ENCODE measurements at regions not wholly inside any gene's neighbourhood (a gene's known extent, or its start where the extent isn't known, plus 50 kb on each side); places are given as distances from the start of the nearest gene placed in this dataset.
"Not testable (repeated sequence)": the region's sequence is repeated elsewhere in the genome, so short reads cannot be mapped to it uniquely, and the experiment has no call there.

- Mint-ChIP-seq H3K36me3 (no peaks in the 10 kb centered on the region), H3K9me3 (peaks cover 0 to 2% (median 0%) of the 10 kb centered on the region in 7 donors), H3K27me3 (ENCODE audit: low read depth in 3 of 3) (peaks cover 0 to 5% (median 2%) of the 10 kb centered on the region in 3 donors), H3K27ac (no peak overlapping the region), H3K4me3 (no peak overlapping the region), H3K4me1 (no peaks in the 10 kb centered on the region)
- H3K36me3 ChIP-seq (replicated peaks in 1 of 2; ENCODE audit: control insufficient read depth in 1 of 2, insufficient read depth in 2 of 2, low read length in 2 of 2), result no peaks in the 10 kb centered on the region
- H3K79me2 ChIP-seq (ENCODE audit: insufficient read depth, low read length), result no peaks in the 10 kb centered on the region
- no peaks in the 10 kb centered on the region for H3K4me1 ChIP-seq (ENCODE audit: control insufficient read depth in 1 of 2, insufficient read depth in 2 of 2, low read length in 2 of 2)
- 93% methylated on average over 10 of the region's 13 CpGs for WGBS (ENCODE audit: insufficient coverage)
- H3K4me3 ChIP-seq (replicated peaks in 1 of 3; ENCODE audit: low read depth in 2 of 3, low read length in 3 of 3), result no peak overlapping the region
- TF ChIP-seq CTCF (IDR thresholded peaks at IDR 0.05), result no peak
- H2AFZ ChIP-seq (ENCODE audit: insufficient read depth, low read depth, low read length, poor library complexity, severe bottlenecking), result no peak overlapping the region
- no peak overlapping the region for H3K27ac ChIP-seq (ENCODE audit: low read depth in 1 of 2, low read length in 2 of 2)
- no peaks in the 10 kb centered on the region for H3K9me3 ChIP-seq (replicated peaks in 1 of 2; ENCODE audit: control insufficient read depth in 1 of 2, insufficient read depth in 1 of 2, low read length in 2 of 2)
- no peak overlapping the region for H3K4me2 ChIP-seq (replicated peaks; ENCODE audit: extremely low read depth, low read length, poor library complexity, severe bottlenecking)
- DNase-seq, result no peak
- H3K27me3 ChIP-seq (ENCODE audit: control insufficient read depth in 2 of 2, insufficient read depth in 2 of 2, low read length in 2 of 2), result no peaks in the 10 kb centered on the region
- intact Hi-C loops (cut with micrococcal nuclease), result no loop called here
- no peaks in the 10 kb centered on the region for H4K20me1 ChIP-seq (ENCODE audit: insufficient read depth, low read length)
- no peak overlapping the region for H3K9ac ChIP-seq (ENCODE audit: insufficient read depth, low read length, poor library complexity, severe bottlenecking)
Measured at GRCh38 chr10:131381576-131381975, 70.1 kb upstream of the TCERG1L start.

DNA sequence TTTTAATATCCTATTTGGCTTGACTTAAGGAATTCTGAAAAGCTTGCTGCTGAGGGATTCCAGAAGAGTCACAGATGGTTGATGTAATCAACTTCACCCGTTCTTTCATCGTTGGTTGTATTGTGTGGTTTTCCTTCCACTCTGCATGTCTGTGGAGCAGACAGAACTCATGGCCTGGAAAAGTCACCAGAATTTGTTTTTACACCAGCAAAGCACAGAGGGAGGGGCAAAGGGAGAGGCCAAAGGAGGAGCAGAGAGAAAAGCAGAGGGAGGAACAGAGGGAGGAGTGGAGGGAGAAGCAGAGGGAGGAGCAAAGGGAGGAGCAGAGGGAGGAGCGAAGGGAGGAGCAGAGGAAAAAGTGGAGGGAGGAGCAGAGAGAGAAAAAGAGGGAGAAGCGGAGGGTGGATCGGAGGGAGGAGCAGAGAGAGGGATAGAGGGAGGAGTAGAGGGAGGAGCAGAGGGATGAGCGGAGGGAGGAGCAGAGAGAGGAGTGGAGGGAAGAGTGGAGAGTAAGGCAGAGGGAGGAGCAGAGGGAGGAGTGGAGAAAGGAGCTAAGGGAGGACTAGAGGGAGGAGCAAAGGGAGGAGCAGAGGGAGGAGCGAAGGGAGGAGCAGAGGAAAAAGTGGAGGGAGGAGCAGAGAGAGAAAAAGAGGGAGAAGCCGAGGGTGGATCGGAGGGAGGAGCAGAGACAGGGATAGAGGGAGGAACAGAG, 73.8 kb upstream of the TCERG1L start:
- peak overlapping the region in 1 of 7 donors; percentile 20 for H3K27ac Mint-ChIP-seq
- H3K27me3 Mint-ChIP-seq (ENCODE audit: low read depth in 3 of 3); H3K27me3 ChIP-seq (ENCODE audit: control insufficient read depth in 2 of 2, insufficient read depth in 2 of 2, low read length in 2 of 2); H4K20me1 ChIP-seq (ENCODE audit: insufficient read depth, low read length); H3K9ac ChIP-seq (ENCODE audit: insufficient read depth, low read length, poor library complexity, severe bottlenecking); H2AFZ ChIP-seq (ENCODE audit: insufficient read depth, low read depth, low read length, poor library complexity, severe bottlenecking); H3K4me3 Mint-ChIP-seq; H3K36me3 Mint-ChIP-seq; H3K4me1 ChIP-seq (ENCODE audit: control insufficient read depth in 1 of 2, insufficient read depth in 2 of 2, low read length in 2 of 2); H3K79me2 ChIP-seq (ENCODE audit: insufficient read depth, low read length); H3K27ac ChIP-seq (ENCODE audit: low read depth in 1 of 2, low read length in 2 of 2); H3K9me3 Mint-ChIP-seq; H3K36me3 ChIP-seq (replicated peaks in 1 of 2; ENCODE audit: control insufficient read depth in 1 of 2, insufficient read depth in 2 of 2, low read length in 2 of 2); H3K4me2 ChIP-seq (replicated peaks; ENCODE audit: extremely low read depth, low read length, poor library complexity, severe bottlenecking); H3K4me3 ChIP-seq (replicated peaks in 1 of 3; ENCODE audit: low read depth in 2 of 3, low read length in 3 of 3); intact Hi-C loops (cut with micrococcal nuclease); H3K9me3 ChIP-seq (replicated peaks in 1 of 2; ENCODE audit: control insufficient read depth in 1 of 2, insufficient read depth in 1 of 2, low read length in 2 of 2); DNase-seq; H3K4me1 Mint-ChIP-seq: not testable (repeated sequence)
- 75% methylated on average over 9 of the region's 9 CpGs for WGBS (ENCODE audit: insufficient coverage)

All from CD14-positive monocyte (primary cell).